GM19395 (cell line): ENCODE measurements at regions not wholly inside any gene's neighbourhood (a gene's known extent, or its start where the extent isn't known, plus 50 kb on each side); places are given as distances from the start of the nearest gene placed in this dataset.
"Not testable (repeated sequence)": the region's sequence is repeated elsewhere in the genome, so short reads cannot be mapped to it uniquely, and the experiment has no call there.

Experiments
- ATAC-seq: cut with Tn5 transposase; IDR thresholded peaks from one replicate; pipeline ENCODE4 v1.9.1; 2021; ENCODE audit warnings: mild to moderate bottlenecking, moderate library complexity; ENCODE audit not compliant: unreplicated experiment

- no peak for ATAC-seq
Measured at GRCh38 chr4:164068392-164068791, 573.9 kb downstream of the TMA16 start.

GRCh38 chr4:164070625-164071024, 576.1 kb downstream of the TMA16 start:
- no peak for ATAC-seq

DNA sequence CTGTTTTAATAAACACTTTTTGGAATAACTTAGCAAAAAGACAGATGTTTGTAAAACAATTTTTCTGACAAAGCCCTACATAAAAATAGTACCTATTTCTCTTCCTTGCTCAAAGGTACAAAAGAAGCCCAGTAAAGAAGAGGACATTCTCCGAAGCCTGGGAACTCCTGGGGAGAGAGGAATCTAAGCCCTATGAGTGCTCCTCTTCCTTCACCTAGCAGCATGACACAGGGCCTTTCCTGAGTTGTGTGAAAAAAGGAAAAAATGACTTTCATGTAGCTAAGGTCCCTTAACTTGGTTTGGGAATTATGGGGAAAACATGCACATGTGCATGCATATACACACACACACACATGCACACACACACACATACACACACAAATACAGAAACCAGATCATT, 586.9 kb downstream of the TMA16 start:
- ATAC-seq: no peak

DNA sequence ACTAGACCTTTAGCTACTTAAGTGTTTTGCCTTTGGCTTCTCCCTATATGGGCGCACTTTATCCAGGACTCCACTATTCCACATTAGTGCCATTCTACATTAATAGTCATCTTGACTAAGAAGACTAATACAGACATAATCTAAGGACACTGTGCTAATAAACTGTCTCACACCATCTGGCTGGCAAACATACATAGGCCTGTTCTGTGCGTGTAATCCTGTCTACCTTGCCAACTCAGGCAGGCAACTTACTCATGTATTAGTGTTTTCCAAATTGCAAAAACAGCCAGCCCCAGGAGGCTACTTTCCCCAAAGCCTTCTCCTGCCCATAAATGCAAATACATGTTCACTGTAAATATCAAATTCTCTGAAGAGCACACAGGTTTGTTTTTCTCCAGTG, 587.3 kb downstream of the TMA16 start:
- ATAC-seq: no peak

- ATAC-seq: no peak
Measured at GRCh38 chr4:164087733-164088132, 593.2 kb downstream of the TMA16 start.

DNA sequence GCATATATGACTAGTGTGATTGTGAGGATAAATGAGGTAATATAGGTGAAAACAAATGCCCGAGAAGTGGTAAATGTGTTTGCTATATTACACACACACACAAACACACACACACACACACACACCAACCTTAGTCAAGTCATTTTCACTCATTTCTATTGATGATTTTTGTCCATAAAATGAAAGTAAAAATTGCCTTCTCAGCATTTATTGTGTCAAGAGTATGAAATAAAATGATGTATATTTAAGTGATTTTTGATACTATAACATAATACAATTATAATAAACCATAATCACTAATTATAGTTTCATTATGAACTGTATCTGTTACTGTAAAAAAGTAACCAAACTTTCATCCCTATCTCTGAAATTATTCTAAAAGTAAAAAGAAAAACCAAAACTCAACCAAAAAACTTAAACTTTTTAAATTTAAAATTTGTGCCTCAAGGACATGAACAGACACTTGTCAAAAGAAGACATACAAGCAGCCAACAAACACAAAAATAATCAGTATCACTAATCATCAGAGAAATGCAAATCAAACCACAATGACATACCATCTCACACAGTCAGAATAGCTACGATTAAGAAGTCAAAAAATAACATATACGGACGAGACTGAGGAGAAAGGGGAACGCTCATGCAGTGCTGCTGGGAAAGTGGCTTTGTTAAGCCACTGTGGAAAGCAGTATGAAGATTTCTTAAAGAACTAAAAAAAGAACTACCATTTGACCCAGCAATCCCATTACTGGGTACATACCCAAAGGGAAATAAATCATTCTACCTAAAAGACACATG, 601.0 kb downstream of the TMA16 start:
- no peak for ATAC-seq

DNA sequence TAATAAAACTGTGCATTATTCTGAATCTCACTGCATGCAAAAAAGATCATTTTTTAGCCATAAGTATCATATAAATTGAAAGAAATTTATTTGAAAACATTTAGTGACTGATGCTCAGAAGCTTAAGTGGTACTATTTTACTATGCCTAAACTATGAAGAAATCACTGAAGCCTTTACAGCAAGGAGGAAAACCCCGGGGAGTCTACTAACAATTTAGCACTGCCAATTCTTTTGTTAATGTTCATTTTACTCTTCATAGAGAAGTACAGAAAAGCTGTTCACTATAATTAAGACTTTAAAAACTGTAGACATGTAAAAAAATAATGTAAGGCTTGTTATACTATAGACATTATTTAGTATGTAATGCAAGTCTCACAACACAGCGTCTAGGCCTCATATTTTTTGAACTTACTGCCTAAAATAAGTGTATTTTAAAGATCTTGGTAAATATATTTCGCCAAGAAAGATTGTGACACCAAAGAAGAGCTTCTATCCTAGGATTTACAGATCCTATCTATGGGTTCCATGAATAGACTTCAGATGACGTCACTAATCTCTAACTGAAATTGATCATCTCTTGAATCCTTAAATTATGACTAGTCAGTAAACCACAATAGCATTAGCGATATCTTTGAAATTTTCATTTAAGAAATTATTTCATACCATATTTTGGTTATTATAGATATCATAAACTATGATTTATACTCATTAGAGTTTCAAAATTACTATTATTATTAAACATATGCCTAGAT, 602.5 kb downstream of the TMA16 start:
- ATAC-seq: no peak

GRCh38 chr4:164100741-164101365, 606.4 kb downstream of the TMA16 start:
- not testable (repeated sequence) for ATAC-seq

DNA sequence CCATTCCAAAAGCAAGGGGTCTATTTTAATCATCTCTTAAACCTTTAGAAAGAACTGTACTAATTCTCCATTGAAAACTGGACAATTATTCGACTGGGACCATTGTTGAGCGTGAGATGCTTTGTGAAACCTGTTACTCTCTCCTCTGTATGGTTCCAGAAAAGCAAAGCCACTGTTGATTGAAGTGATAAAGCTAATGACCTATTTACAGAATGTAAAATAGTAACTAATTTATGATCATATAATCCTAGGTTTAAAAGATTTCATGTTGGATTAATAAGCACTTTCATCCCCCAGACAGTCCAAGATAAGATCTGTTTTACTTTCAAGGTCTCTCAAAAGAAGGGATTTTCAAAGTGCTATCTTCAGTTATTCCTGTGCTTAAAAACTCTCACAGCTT, 614.5 kb downstream of the TMA16 start:
- ATAC-seq: no peak

GRCh38 chr4:164109503-164109902, 615.0 kb downstream of the TMA16 start:
- no peak for ATAC-seq

GRCh38 chr4:164115236-164115635, 620.7 kb downstream of the TMA16 start:
- ATAC-seq: no peak

DNA sequence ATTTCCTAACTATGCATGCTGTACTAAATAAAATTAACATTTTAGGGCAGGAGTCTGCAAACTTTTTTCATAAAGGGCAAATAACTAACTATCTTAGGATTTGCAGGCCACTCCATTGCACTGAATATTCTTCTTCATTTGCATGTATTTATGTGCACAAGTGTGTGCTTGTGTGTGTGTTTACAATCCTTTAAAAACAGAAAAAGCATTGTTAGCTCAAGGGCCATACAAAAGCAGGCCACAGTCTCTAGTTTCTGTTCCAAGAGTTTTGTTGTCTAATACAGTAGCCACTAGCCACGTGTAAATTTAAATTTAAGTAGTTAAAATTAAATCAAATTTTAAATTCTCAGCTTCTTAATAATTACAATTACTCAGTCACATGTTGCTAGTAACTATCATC, 621.8 kb downstream of the TMA16 start:
- ATAC-seq: no peak

DNA sequence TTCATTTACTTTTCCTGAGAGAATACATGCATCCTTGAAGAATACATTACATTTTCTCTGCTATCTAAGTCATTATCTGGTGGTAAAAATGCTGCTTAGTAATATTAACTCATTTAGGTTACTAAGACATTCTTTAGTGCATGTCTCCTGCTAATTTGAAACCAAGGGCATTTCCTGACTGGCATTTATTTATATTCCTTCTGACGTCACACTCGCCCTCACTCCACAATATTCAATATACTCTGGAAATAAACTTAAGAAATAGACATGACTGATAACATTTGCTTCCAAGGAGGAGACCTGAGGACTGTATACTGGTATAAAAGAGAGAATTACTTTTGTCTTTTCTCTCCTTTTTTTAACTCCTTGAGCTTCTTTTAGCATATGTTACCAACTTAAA, 619.5 kb upstream of the SMIM31 start:
- ATAC-seq: no peak

DNA sequence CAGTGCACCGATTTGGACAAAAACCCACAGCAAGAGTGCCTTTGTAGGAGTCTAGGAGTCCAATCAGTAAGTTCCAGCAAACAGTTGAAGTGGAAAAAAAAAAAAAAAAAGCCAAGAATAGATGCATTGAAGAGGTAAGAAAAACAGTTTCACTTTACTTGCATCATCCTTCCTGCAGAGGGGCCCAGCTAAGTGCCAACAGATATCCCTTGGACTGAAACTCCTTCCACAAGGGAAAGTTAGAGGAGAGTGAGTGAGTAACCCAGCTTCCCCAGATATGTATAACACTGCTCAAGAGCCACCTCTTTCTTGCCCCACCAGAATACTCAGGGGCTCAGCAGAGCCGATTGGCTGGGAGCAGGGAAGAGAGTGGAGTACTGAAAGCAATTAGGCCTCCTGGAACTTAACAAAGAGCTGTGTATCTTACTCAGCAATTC, 617.7 kb upstream of the SMIM31 start:
- no peak for ATAC-seq

GRCh38 chr4:164138521-164138920, 615.4 kb upstream of the SMIM31 start:
- no peak for ATAC-seq

- no peak for ATAC-seq
Measured at GRCh38 chr4:164139291-164139690, 614.6 kb upstream of the SMIM31 start.

DNA sequence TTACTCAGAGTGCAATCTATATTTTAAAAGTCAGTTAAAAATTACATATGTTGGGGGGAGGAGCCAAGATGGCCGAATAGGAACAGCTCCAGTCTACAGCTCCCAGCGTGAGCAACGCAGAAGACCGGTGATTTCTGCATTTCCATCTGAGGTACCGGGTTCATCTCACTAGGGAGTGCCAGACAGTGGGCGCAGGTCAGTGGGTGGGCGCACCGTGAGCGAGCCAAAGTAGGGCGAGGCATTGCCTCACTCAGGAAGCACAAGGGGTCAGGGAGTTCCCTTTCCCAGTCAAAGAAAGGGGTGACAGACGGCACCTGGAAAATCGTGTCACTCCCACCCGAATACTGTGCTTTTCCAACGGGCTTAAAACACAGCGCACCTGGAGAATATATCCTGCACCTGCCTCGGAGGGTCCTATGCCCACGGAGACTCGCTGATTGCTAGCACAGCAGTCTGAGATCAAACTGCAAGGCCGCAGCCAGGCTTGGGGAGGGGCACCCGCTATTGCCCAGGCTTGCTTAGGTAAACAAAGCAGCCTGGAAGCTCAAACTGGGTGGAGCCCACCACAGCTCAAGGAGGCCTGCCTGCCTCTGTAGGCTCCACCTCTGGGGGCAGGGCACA, 612.1 kb upstream of the SMIM31 start:
- not testable (repeated sequence) for ATAC-seq

GRCh38 chr4:164154416-164154815, 599.5 kb upstream of the SMIM31 start:
- no peak for ATAC-seq

- ATAC-seq: no peak
Measured at GRCh38 chr4:164169591-164169990, 584.3 kb upstream of the SMIM31 start.

GRCh38 chr4:164177153-164177552, 576.8 kb upstream of the SMIM31 start:
- no peak for ATAC-seq

DNA sequence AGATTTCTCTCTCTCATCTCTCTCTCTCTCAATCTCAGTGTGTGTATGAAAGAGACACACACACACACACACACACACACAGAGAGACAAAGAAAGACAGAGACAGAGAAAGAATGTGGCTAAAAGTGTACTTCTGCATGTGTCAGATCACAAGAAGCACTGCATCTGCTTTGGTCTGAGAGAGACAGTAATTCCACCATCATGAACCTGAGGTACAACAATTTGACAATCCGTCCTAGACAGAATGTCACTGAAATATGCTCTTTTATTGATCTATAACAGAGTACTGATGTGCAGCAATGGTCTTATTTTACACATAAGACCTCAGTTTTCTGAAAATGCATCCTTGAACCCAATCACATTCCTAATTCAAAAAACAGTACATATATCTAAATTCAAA, 576.2 kb upstream of the SMIM31 start:
- ATAC-seq: no peak
